ENCODE measurements at regions not wholly inside any gene's neighbourhood (a gene's known extent, or its start where the extent isn't known, plus 50 kb on each side); places are given as distances from the start of the nearest gene placed in this dataset.
"Not testable (repeated sequence)": the region's sequence is repeated elsewhere in the genome, so short reads cannot be mapped to it uniquely, and the experiment has no call there.

GRCh38 chr10:46219431-46219990, 67.3 kb upstream of the ANTXRL start:
- not testable (repeated sequence) for TF ChIP-seq CTCF (IDR thresholded peaks at IDR 0.05 in 8 of 11, conservative IDR thresholded peaks at IDR 0.05 in 3 of 11); POLR2A (IDR thresholded peaks at IDR 0.05); POLR2AphosphoS5 (IDR thresholded peaks at IDR 0.05)

All from spleen (tissue), 7 donors.